ENCODE measurements at regions not wholly inside any gene's neighbourhood (a gene's known extent, or its start where the extent isn't known, plus 50 kb on each side); places are given as distances from the start of the nearest gene placed in this dataset.

DNA sequence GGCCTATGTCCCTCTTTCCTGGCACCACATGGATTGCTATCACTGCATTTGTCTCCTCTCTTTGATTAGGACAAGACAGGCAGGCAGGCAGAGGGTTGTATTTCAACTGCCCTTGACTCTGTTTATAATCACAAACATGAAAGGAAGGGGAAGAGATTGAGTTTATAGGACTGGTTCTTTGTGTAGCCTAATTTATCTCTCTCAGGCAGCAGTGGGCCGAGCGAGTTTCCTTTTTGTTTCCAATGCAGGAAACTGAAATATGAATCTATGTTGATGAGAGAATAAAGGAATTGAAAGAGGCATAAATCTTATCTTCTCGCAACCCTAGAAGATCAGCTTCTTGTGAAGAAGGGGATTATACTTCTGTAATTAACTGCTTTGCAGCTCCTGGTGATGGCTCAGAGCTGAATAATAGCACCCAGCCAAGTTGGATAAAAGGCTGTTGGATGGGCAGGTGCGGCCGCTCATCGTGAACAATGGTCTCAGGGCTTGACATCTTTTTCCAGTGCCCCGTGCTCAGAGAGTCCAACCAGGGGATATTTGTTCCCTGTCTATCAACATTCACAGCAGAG lies 80.6 kb upstream of the SYT13 start:
- TF ChIP-seq POLR2AphosphoS5 (IDR thresholded peaks at IDR 0.05) (no peak), POLR2A (IDR thresholded peaks at IDR 0.05) (no peak)
